ENCODE measurements at regions not wholly inside any gene's neighbourhood (a gene's known extent, or its start where the extent isn't known, plus 50 kb on each side); places are given as distances from the start of the nearest gene placed in this dataset.
"Not testable (repeated sequence)": the region's sequence is repeated elsewhere in the genome, so short reads cannot be mapped to it uniquely, and the experiment has no call there.

GRCh38 chr2:49318531-49318930 lies 164.2 kb upstream of the FSHR start:
- DNase-seq (ENCODE audit: low spot score): no peak

DNA sequence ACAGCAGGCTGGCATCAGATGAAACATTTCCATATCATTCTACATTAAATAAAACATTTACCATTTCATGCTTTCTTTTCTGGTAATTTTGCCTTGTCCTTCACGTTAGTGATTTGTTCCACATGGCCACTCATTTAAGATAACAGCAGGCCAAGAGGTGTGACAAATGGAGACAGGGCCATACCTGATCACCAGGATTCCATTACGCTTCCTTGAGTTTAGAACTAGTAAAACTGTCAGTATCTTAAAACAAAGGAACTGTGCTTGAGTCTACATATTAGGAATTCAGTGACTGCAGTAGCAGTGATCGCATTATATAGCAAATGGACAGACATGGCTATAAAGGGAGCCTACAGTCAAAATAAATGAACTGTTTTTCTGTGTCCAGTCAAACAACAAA lies 155.1 kb upstream of the FSHR start:
- no peak for DNase-seq (ENCODE audit: low spot score)

- DNase-seq (ENCODE audit: low spot score): no peak
Measured at GRCh38 chr2:49306925-49307324, 152.6 kb upstream of the FSHR start.

DNA sequence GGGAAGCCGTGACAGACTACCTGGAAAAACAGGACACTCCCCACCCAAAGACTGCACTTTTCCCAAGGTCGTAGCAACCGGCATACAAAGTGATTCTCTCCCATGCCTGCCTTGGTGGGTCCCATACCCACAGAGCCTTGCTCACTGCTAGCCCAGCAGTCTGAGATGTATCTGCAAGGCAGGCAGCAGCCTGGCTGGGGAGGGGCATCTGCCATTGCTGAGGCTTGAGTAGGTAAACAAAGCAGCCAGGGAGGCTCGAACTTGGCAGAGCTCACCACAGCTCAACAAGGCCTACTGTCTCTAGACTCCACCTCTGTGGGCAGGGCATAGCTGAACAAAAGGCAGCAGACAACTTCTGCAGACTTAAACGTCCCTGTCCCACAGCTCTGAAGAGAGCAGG lies 144.4 kb upstream of the FSHR start:
- DNase-seq (ENCODE audit: low spot score): not testable (repeated sequence)

- no peak for DNase-seq (ENCODE audit: low spot score)
Measured at GRCh38 chr2:49298230-49298629, 143.9 kb upstream of the FSHR start.

GRCh38 chr2:49296107-49296867 lies 142.0 kb upstream of the FSHR start:
- DNase-seq (ENCODE audit: low spot score): no peak

- no peak for DNase-seq (ENCODE audit: low spot score)
Measured at GRCh38 chr2:49294225-49294624, 139.9 kb upstream of the FSHR start.

GRCh38 chr2:49291619-49292018 lies 137.3 kb upstream of the FSHR start:
- no peak for DNase-seq (ENCODE audit: low spot score)

- DNase-seq (ENCODE audit: low spot score): no peak
Measured at GRCh38 chr2:49289711-49290110, 135.4 kb upstream of the FSHR start.

- no peak for DNase-seq (ENCODE audit: low spot score)
Measured at GRCh38 chr2:49288902-49289700, 134.8 kb upstream of the FSHR start.

- DNase-seq (ENCODE audit: low spot score): no peak
Measured at GRCh38 chr2:49288113-49288705, 133.9 kb upstream of the FSHR start.

GRCh38 chr2:49286726-49287125 lies 132.4 kb upstream of the FSHR start:
- no peak for DNase-seq (ENCODE audit: low spot score)

DNA sequence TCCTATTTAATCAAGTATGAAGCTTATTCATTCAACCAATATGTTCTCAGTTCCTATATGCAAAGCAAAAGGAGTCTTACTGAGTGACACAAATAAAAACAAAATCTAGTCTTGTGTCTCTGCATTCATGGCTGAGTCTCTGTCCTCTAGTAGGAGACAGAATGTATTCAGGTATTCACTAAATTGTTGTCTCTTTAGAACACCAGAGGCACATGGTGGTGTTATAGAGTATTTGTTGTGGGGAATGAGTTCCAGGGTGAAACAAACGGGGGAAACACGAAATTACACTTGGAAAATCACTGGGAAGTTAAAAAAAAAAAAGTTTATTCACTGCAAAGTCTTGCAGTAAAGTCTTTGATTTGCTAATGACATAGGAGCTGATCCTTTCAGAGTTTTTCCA lies 131.7 kb upstream of the FSHR start:
- no peak for DNase-seq (ENCODE audit: low spot score)

- DNase-seq (ENCODE audit: low spot score): no peak
Measured at GRCh38 chr2:49278561-49278960, 124.2 kb upstream of the FSHR start.

DNA sequence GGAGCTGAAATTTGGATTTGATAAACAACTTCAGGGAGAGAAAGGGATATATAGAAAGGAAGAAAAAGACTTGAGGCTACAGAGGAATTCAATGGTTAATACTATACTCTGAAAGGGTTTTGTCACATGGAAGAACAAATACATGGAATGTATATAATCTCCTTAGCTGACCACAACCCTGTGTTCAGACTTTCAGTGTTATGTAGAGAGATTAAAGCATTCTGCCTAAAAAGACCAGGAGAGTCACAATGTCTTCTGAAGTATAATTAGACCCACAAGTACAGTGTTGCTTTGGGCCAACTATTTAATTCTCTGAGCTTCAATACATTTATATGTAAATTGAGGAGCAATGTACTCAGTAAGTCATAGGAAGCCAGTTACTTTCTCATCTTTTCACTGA lies 123.8 kb upstream of the FSHR start:
- DNase-seq (ENCODE audit: low spot score): no peak

GRCh38 chr2:49271060-49271606 lies 116.8 kb upstream of the FSHR start:
- DNase-seq (ENCODE audit: low spot score): no peak

- DNase-seq (ENCODE audit: low spot score): no peak
Measured at GRCh38 chr2:49270091-49270490, 115.8 kb upstream of the FSHR start.

DNA sequence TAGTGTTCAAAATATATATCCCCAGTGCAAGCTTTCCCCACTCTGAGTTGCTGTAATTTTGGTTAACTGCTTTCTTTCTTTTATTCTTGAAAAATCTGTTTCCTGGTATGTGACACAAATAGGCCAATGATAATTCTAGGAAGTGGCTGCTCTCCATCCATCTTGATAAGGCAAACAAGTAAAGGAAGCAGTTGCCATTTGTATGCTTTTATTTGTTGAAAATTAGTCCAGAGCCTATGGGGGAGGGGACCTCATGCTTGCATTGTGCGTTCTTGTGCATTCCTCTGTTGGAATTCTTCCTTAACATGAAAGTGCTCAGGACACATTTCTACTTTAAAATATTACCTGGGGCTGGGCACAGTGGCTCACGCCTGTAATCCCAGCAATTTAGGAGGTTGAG lies 111.2 kb upstream of the FSHR start:
- no peak for DNase-seq (ENCODE audit: low spot score)

DNA sequence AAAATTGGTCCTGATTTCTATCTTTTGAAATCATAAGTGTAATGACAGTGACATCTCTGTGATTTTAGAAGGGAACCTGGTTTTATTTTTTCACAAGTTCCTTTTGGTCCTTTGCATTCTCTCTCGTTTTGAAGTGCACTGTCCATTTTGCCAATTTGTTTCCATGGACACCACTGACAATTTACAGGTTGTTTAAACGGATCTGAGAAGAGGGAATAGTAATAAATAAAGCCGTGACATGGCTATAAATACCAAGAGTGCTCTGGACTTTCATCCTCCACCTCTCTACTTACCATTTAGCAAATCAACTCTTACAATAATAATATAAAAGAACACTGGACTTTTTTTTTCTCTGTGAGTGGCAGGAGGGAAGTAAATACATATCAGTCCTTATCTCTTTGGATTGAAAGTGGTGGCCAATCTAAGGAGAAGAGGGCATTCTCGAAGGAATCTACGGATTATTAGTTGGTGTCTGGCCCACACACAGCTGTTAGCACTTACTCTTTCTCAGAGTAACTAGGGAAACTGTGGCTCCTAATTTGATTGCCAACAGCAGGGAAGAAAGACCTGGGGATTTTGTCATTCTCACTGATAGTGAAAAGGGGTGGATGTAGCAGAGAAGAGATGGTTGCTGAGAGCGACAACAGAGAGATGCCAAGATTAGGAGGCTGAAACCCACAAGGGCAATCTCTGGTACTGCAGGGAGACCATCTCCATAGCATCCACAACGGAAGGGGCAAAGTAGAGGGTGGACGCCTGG lies 108.7 kb upstream of the FSHR start:
- DNase-seq (ENCODE audit: low spot score): no peak

GRCh38 chr2:49261781-49262180 lies 107.5 kb upstream of the FSHR start:
- no peak for DNase-seq (ENCODE audit: low spot score)

DNA sequence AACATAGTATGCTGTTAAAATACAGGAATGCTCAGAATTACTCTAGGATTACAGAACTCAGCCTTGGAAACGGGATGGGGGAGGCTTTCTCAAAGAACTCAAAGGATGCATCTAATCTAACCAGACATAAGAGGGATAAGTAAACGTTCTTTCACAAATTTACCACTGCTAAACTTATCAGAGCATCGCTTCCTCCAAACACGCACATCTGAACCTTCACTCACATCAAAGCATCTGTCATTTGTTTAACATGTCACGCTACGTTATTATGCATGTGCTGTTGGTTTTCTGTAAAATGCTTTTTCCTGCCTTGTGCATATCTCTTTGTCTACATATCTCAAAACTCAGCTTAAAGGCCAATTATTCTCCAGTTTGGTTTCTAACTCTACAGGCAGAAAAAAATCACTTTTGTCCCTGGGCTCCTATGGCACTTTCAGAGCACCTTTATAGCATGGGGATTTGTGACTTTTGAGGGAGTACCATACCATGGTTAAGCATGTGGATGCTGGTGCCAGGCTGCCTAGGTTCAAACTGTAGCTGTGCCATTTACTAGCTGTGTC lies 106.7 kb upstream of the FSHR start:
- no peak for DNase-seq (ENCODE audit: low spot score)

- no peak for DNase-seq (ENCODE audit: low spot score)
Measured at GRCh38 chr2:49259926-49260325, 105.6 kb upstream of the FSHR start.

All from NAMALWA (cell line).